K562 (cell line): ENCODE measurements at regions not wholly inside any gene's neighbourhood (a gene's known extent, or its start where the extent isn't known, plus 50 kb on each side); places are given as distances from the start of the nearest gene placed in this dataset.

Source experiments
- ATAC-seq: fragments of 200-7000 bp; cut with Tn5 transposase; 3 replicates; pipeline ENCODE4 v1.9.1; 2020; ENCODE audit warnings: moderate library complexity
- BruUV-seq: library from RNA; stranded (reverse); fragments of 400-500 nt; replicated peaks from 2 replicates; lab custom pipeline; 2021; lab: Mats Ljungman, UMichigan
- CTCF ChIA-PET: fragments of 300-600 bp; formaldehyde crosslinking; extraction: SDS; loops from one replicate; lab custom pipeline; 2021; ENCODE audit warnings: low intra/inter-chr PET ratio; lab: Yijun Ruan, JAX
- POLR2A ChIA-PET: fragments of 300-600, 350-650 bp; sonication (Branson Sonifier 250); formaldehyde crosslinking; extraction: SDS; loops from one replicate; lab custom pipeline; 2021; ENCODE audit warnings: antibody characterized with exemption, inconsistent platforms; lab: Yijun Ruan, JAX
- DNase-seq, 4 experiments: peaks; one replicate each; pipeline versions ENCODE4 v3.0.0 to v3.0.0-alpha.2; 2011 to 2018; ENCODE audit warnings: low spot score in 3 of 4, mixed read lengths in 3 of 4; ENCODE audit errors: extremely low read depth in 1 of 4
- FAIRE-seq: peaks from 2 replicates; lab custom pipeline; 2011; peaks lifted over from hg19 to GRCh38; lab: Jason Lieb, UNC
- H2AFZ ChIP-seq: 2 replicates; pipeline ENCODE4 v1.6.0; 2011; ENCODE audit warnings: low read depth, low read length, control low read depth, inconsistent platforms
- H3K27ac ChIP-seq: fragments of 200-600 bp; 3 replicates; pipeline ENCODE4 v1.8.0; 2011; ENCODE audit warnings: low read depth, mild to moderate bottlenecking, control low read depth, inconsistent platforms, low read length, moderate library complexity, mixed read lengths; ENCODE audit errors: extremely low read depth
- H3K27me3 ChIP-seq, 2 experiments: fragments of 300-600 bp in 1 of 2; 2 replicates in 1 of 2; 3 replicates in 1 of 2; pipeline versions ENCODE4 v1.6.0 to v1.8.0; 2011; ENCODE audit warnings: inconsistent platforms in 2 of 2, low read length in 2 of 2, mild to moderate bottlenecking in 1 of 2, mixed read lengths in 1 of 2, moderate library complexity in 1 of 2; ENCODE audit not compliant: control insufficient read depth in 2 of 2, insufficient read depth in 2 of 2
- H3K36me3 ChIP-seq: fragments of 300-600 bp; 3 replicates; pipeline ENCODE4 v1.8.0; 2011; ENCODE audit warnings: mild to moderate bottlenecking, low read length, inconsistent platforms; ENCODE audit not compliant: control insufficient read depth, insufficient read depth
- H3K4me1 ChIP-seq, 2 experiments: fragments of 200-600 bp in 1 of 2; replicated peaks in 1 of 2; 2 replicates in 1 of 2; 3 replicates in 1 of 2; pipeline versions ENCODE4 v1.5.1 to v1.8.0; 2011; ENCODE audit warnings: inconsistent platforms in 2 of 2, low read length in 2 of 2, mild to moderate bottlenecking in 1 of 2, mixed read lengths in 1 of 2, moderate library complexity in 1 of 2; ENCODE audit not compliant: control insufficient read depth in 2 of 2, insufficient read depth in 2 of 2
- H3K4me2 ChIP-seq: 2 replicates; pipeline ENCODE4 v1.6.1; 2011; ENCODE audit warnings: low read length, control low read depth, inconsistent platforms, mixed read lengths; ENCODE audit not compliant: insufficient read depth
- H3K4me3 ChIP-seq: fragments of 200-600 bp; sonication (generic), shearing (Covaris generic); 2 replicates; pipeline ENCODE4 v1.5.1; 2016; ENCODE audit warnings: control low read depth, inconsistent platforms
- H3K79me2 ChIP-seq: fragments of 200-600 bp; 3 replicates; pipeline ENCODE4 v1.8.0; 2011; ENCODE audit warnings: low read length, inconsistent platforms; ENCODE audit not compliant: control insufficient read depth, insufficient read depth
- H3K9ac ChIP-seq, 2 experiments: 2 replicates each; pipeline versions ENCODE4 v1.6.0 to v1.6.1; 2011; ENCODE audit warnings: low read depth in 2 of 2, low read length in 2 of 2, control low read depth in 1 of 2, inconsistent platforms in 1 of 2, mild to moderate bottlenecking in 1 of 2, mixed read lengths in 1 of 2; ENCODE audit not compliant: insufficient read depth in 1 of 2
- H3K9me1 ChIP-seq: one replicate; pipeline ENCODE4 v1.6.0; 2011; ENCODE audit warnings: inconsistent platforms, mild to moderate bottlenecking, low read length, moderate library complexity; ENCODE audit not compliant: control insufficient read depth, insufficient read depth
- H3K9me3 ChIP-seq: replicated peaks from 2 replicates; pipeline ENCODE4 v1.5.1; 2011; ENCODE audit warnings: low read depth, low read length, inconsistent platforms; ENCODE audit not compliant: control insufficient read depth, insufficient read depth
- H4K20me1 ChIP-seq: replicated peaks from 2 replicates; pipeline ENCODE4 v1.6.1; 2011; ENCODE audit warnings: low read length, inconsistent platforms, mixed read lengths; ENCODE audit not compliant: control insufficient read depth, insufficient read depth
- HDAC8 ChIP-seq: fragments of 450-650 bp; IDR thresholded peaks from 2 replicates; pipeline ENCODE4 v1.6.1; 2016; ENCODE audit warnings: mild to moderate bottlenecking, missing genetic modification characterization, moderate library complexity, missing compliant biosample characterization
- ZBTB49 ChIP-seq: sonication (generic); formaldehyde crosslinking; IDR thresholded peaks from 2 replicates; pipeline ENCODE4 v1.8.0; 2022; ENCODE audit warnings: missing genetic modification reagents, mild to moderate bottlenecking, borderline replicate concordance
- whole genome bisulfite sequencing: fragments of 100-300 bp; shearing (Covaris generic); methylation state at CpG from one replicate; pipeline ENCODE4 v1.1.6; 2016; ENCODE audit warnings: low coverage, mixed read lengths; ENCODE audit not compliant: insufficient coverage; ENCODE audit errors: missing lambda C conversion rate; 5-methylcytosine and 5-hydroxymethylcytosine counted together
- in situ Hi-C: fragments of 300-500 bp; cut with MboI; formaldehyde crosslinking; loops from 4 replicates; pipeline ENCODE4 v1.15.0; 2018; ENCODE audit warnings: inconsistent platforms, mixed read lengths
- intact Hi-C: fragments of 100-400 bp; cut with micrococcal nuclease; formaldehyde crosslinking; loops from 2 replicates; pipeline ENCODE4 v1.14.2; 2022

- H3K27me3 ChIP-seq: peaks cover 4 to 9% of the 10 kb centered on the region in 2 experiments; a peak in 3 of 5 replicates
- no peak overlapping the region for H2AFZ ChIP-seq
- H3K4me2 ChIP-seq: no peak overlapping the region
- H3K4me1 ChIP-seq: no peaks in the 10 kb centered on the region
- ATAC-seq (no peak), DNase-seq (no peak)
- CTCF ChIA-PET: no interaction called here
- H3K4me3 ChIP-seq: no peak overlapping the region
- H4K20me1 ChIP-seq: no peaks in the 10 kb centered on the region
- in situ Hi-C loops: no loop called here
- TF ChIP-seq ZBTB49 (CRISPR knock-in tag) (no peak), HDAC8 (tag) (no peak)
- TF ChIP-seq, all 486 proteins: peak for 0
- no peaks in the 10 kb centered on the region for H3K36me3 ChIP-seq
- no peak overlapping the region for H3K9ac ChIP-seq
- H3K79me2 ChIP-seq: no peaks in the 10 kb centered on the region
- intact Hi-C loops: no loop called here
- no peak overlapping the region for H3K27ac ChIP-seq
- H3K9me3 ChIP-seq: no peaks in the 10 kb centered on the region
- H3K9me1 ChIP-seq: no peaks in the 10 kb centered on the region
- no TSS peak for BruUV-seq
- POLR2A ChIA-PET: no interaction called here
- FAIRE-seq: no peak
- WGBS: 0% methylated on average over 11 of the region's 11 CpGs
Observed at GRCh38 chr6:45816674-45817297, 198.9 kb downstream of the CLIC5 start.
